IPS-NIHi11 (cell line): ENCODE measurements at regions not wholly inside any gene's neighbourhood (a gene's known extent, or its start where the extent isn't known, plus 50 kb on each side); places are given as distances from the start of the nearest gene placed in this dataset.

ENCODE experiments used
- DNase-seq: peaks from one replicate; pipeline ENCODE4 v3.0.0; 2012; ENCODE audit warnings: mixed read lengths, low spot score

DNA sequence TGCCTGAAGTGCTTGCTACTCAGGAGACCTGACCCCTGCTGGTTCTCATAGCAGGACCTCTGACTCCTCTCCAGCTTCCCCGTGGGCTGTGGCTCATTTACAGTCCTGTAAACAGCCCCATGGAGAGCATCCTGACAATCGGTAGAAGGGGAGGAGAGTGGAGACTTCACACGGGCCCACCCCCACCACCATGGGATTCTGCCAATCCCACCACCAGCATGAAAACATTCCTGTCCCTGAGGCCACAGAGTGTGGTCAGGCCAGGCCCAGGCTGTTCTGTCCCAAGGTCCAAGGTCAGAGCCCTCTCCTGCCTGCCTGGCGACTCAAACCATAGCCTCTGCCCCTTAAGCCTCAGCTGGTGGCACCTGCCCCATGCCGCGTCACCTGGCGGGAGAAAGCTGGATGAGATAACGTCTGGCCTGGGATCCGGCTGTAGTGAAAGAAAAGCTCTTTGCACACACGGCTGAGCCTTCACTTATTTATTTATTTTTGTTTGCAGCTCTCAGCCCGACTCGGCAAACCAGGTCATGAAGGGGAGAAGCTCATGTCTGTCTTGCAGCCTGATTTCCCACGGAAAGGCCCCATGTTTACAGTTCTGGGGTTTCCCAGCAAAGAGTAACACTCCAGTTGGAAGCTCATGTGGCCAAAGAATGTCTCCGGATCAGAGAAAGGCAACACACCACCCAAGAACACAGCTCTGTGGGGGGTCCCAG, 293.6 kb upstream of the ZMIZ1 start:
- peak; percentile 54 for DNase-seq

GRCh38 chr10:78775891-78776290, 292.9 kb upstream of the ZMIZ1 start:
- no peak for DNase-seq

DNA sequence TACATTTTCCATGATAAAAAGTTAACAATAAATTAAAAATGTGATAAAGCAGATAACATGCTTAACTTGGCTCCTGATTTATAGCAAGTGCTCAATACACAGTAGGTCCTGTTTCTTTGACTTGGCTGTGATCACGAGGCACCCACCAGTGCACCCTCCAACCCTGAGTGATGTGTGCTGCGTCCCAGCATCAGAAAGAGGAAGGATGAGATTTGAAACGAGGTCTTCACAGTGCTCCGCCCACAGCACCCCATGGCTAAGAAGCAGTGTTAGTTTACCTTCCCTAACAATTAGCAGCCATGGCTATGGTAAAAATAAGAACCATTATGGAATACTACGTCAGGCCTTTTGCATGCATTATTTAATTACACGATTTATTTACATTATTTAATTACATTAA, 292.0 kb upstream of the ZMIZ1 start:
- DNase-seq: no peak

GRCh38 chr10:78777466-78777865, 291.3 kb upstream of the ZMIZ1 start:
- peak; percentile 57 for DNase-seq

DNA sequence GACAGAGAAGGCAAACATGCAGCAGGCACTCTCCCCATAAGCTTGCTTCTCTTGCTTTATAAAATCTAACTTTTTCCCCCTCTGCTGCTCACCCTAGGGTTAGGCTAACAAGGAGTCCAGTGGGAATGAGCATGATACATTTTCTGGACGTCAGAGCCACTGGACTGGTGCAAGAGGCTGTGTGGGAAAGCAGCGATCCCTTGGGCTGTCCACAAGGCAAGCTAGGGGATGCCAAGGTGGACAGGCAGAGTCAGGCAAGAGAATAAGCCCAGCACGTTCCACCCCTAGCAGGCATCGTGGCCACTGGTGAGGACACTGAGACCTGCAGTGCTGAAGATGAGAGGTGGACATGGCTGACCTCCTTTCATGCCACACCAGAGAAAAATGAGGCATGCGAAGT, 290.9 kb upstream of the ZMIZ1 start:
- DNase-seq: no peak

- no peak for DNase-seq
Observed at GRCh38 chr10:78778444-78779338, 290.1 kb upstream of the ZMIZ1 start.

DNA sequence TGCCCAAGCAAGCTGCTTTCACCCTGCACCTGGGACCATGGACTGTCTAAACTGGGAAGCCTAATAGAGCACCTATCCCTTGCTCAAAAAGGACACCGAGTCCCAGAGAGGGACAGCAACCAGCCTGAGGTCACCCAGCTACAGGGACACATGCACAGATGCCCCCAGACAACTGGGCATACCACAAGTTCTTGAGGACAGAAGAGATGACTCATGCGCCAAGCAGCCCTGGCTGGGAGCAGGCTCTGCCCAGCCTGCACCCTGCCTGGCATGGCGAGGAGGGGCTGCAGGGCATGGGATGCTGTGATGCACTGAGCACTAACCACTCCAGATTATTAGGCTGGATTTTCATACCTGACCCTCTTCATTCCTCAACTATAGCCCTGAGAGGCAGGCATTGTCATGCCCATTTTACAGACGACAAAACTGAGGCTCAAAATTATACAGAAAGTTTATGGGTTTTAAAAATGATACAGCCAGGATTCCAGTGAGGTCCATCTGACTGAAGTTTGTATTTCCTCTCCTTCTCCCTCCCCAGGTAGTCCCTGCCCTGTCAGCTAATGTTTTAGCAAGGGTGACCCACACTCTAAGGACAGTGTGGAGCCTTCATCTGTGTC, 289.3 kb upstream of the ZMIZ1 start:
- DNase-seq: no peak

DNA sequence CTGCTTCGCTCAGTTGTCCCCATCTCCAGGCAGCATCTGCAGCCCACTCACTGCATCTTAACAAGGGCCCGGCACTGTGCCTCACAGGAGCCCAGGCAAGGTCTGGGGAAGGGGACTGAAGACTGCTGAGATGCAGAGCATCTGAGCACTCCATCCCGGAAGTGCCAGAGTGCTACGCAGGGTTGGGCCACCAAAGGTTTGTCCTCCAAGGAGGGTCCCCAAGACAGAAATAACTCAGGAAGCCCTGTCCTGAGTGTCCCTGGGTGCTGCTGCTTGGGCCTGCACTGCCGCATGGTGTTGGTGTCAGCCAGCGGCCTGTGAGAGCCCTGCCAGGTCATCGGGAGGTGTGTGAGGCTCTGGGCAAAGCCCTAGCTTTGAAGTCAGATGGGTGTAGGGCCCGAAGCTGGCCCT, 288.2 kb upstream of the ZMIZ1 start:
- DNase-seq: no peak

DNA sequence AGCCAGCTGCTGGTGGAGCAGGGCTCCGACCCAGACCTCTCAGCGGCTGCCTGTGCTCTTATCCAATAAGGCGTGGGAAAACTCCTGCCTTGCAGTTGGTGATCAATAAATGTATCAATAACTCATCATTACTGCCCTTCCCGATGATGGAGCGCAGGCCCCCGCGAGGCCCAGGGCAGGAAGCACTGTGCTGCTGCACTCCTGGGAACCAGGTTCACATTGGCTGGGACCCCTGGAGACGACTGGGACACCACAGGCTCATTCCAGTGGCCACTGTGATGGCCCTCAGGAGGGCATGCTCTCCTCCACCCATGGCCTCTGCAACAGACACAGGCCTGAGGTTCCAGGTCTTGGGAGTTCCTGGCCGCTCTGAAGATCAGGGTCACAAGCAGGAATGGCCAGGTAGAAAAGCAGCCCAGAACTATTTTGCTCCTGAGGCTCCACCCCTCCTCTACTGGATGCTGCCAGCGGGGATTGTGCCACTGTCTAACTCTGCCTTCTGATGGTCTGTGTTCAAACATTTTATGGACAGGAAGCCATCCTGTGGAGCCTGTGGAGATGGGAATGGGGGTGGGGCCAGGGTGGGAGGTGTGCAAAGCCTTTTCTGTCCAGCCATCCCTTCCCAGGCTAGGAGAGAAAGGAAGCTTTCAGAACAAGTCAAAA, 287.4 kb upstream of the ZMIZ1 start:
- DNase-seq: no peak

- DNase-seq: no peak
Observed at GRCh38 chr10:78781991-78782390, 286.8 kb upstream of the ZMIZ1 start.

GRCh38 chr10:78782441-78782840, 286.3 kb upstream of the ZMIZ1 start:
- no peak for DNase-seq

GRCh38 chr10:78783753-78784152, 285.0 kb upstream of the ZMIZ1 start:
- DNase-seq: no peak

- no peak for DNase-seq
Observed at GRCh38 chr10:78784546-78784945, 284.2 kb upstream of the ZMIZ1 start.

DNA sequence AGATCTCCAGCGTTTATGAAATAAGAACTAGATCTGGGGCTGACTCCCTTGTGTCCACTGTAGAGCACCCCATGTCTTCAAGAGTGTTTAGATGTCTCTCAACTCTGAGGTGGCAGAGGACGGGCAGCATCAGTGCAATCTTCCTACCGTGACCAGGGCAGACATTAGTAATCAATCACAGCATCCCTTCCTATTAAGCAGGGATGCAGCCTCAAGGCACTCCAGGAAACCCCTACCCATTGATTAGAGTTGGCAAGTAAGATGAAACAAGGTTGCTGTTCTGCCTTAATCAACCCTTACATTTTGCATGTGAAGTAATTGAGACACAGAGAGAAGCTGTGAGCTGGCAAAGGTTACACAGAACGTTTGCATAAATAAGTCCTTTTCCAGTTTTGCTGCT, 283.7 kb upstream of the ZMIZ1 start:
- no peak for DNase-seq

GRCh38 chr10:78785991-78786390, 282.8 kb upstream of the ZMIZ1 start:
- no peak for DNase-seq

- no peak for DNase-seq
Observed at GRCh38 chr10:78787125-78787524, 281.6 kb upstream of the ZMIZ1 start.

DNA sequence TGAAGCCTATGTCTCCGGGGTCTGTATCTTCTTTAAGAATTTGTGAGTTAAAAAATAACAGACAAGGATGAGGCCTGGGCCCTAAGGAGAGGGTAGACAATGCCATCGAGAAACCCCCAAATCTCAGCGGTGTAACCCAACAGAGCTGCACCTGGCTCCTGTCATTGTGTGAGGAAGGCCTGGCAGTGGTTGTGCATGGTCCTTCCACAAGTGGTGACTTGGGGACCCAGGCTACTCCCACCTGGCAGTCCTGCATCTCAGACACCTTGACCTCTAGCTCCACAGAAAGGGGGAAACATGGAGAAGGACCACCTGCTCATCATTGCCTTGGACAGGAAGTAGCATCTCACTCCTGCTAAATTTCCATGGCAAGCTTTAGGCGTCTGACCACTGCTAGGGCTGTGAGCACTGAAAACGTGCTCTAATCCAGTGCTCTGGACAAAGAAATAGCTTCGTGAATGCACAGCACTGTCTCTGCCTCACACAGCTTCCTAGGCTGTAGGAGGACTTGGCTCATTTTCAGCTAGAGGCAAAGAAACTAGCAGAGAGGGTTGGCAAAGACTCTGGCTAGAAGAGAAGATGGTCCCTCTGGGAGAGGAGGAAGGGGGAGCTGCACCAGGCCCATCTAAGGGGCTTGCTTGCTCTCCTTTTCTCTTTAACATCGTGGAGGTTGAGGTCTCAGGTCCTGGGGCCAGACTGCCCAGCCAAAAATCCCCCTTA, 273.9 kb upstream of the ZMIZ1 start:
- DNase-seq: no peak

GRCh38 chr10:78798976-78799730, 269.6 kb upstream of the ZMIZ1 start:
- no peak for DNase-seq

GRCh38 chr10:78800006-78800405, 268.8 kb upstream of the ZMIZ1 start:
- DNase-seq: no peak

DNA sequence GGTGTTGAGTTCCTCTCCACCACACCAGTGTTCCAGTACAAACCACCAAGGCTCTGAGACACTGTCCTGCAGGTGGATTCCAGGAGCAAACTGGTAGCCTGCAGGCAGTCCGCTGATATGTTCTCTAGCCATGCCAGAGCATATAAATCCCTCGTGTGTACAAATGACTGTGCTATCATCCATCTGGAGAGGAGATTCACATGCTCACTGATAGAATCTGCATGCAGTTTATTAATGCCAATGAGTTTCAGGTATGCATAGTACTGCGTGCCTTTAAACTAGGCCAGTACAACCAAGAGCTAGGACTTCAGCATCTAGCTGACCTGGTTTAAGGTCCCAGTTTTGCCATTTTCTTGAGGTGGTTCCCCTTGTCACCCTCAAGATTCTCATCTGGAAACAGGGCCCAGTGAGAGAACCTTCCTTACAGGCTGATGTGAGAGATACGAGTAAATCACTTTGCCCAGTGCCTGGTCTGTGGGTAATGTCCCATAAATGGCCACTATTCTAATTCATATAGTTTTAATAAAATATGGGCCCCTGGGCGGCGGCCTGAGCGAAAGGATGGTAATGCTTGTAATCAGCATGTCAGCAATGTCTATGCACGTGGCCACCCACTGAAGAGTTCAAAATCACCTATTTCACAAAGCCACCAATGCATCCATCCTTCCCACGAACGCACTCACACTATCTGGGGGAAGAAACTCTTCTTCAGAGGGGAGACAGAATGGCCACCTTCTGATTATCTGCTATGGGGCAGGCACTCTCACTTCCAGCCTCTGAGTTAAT, 268.0 kb upstream of the ZMIZ1 start:
- no peak for DNase-seq
